ENCODE measurements at regions not wholly inside any gene's neighbourhood (a gene's known extent, or its start where the extent isn't known, plus 50 kb on each side); places are given as distances from the start of the nearest gene placed in this dataset.

DNA sequence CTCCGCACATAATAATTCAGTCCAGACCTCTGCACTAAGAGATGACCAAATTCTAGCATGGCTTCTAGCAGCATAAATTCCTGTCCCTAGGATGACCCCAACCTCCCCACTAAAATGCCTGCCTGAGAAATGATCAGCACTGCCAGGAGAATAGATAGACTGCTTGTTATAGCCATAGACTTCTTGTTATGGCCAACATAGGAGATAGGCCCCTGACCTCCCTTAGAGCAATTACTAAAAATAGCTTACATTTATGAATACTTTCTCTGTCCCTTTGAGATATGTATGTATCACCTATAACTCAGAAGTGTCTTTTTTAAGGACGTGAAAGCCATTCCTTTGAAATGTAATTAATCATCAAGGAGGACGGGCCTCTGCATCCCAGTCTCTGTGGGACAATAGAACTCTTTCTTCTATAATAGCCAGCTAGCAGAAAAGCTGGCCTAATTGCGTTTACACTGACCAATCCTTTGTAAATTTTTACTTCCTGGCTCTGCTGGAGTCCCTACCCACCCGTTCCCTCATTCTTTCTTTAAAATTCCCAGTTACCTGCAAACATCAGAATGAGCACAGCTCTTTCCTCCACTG is 1002.7 kb downstream of the CDH18 start:
- in situ Hi-C loops (cut with MboI; ENCODE audit: low sequenced_read_pairs): no loop called here

DNA sequence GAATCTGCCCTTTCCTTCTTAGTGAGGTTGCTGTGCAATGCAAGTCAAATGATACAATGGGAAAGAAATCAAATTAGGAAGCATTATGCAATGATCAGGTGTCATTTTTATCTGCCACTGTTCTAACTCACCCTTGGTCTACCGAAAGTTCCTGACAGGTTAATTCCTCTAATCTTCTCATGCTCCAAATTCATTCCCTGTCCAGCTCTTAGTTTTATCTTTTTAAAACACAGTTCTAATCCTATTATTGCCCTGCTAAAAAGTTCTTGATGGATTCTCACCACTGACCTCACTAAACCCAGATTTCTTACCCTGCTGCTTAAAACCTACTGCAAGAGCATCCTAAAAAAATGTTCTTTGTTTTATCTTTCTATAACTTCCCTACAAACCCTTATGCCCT is 1000.9 kb downstream of the CDH18 start:
- in situ Hi-C loops (cut with MboI; ENCODE audit: low sequenced_read_pairs): no loop called here

- in situ Hi-C loops (cut with MboI; ENCODE audit: low sequenced_read_pairs): no loop called here
These were observed 997.1 kb downstream of the CDH18 start for GRCh38 chr5:18990852-18991251.

DNA sequence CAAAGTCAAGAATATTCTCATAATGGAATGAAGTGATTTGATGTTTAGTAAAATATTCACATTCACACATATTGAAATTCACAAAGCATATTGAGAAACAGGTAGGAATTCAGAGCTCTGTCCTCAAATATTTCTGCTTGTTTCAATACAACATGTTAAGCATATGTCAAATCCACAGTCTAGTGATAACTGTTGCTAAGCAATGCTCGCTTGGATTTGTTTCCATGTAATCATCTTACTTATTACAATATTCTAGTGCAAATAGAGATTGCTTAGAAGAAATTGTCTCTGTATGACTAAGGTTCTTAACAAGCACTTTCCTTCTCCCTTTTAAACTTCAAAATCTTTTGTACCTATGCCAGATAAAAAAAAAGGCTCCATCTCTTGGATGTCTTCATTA is 995.7 kb downstream of the CDH18 start:
- in situ Hi-C loops (cut with MboI; ENCODE audit: low sequenced_read_pairs): no loop called here

DNA sequence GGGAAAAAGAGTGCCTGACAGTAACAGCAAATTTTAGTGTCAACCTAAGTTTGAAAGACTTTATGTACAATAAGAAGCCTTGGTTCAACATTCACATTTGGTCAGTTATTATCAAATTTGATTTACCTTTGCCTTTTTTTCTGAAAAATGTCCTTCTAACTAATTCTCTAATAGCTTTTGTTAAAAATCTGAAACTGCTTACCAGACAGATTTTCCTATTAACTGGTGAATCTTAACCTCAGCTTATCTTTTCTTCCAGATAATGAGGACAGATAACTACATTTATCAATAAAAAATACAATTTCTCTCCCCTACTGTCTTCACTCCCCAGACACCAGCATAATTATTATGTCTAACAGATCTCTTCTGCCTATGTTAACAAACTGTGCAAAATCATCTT is 988.5 kb downstream of the CDH18 start:
- in situ Hi-C loops (cut with MboI; ENCODE audit: low sequenced_read_pairs): no loop called here

DNA sequence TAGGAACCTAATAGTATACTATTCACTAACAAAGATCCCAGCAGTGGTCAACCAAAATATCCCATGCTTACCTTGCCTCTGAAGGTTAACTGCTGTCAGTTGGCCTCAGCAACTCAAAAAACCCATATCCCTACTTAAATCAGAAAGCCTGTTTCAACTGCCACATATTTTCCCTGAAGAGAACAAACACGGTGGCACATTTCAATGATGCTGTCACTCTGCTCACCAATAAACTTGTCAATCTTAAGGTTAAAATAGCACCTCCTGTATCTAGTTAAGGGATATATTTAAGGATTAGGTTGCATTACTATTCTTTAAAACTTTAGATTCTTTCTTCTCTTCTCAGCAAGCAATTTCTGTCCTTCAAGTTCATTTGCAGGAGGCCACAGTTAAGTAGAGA is 986.9 kb downstream of the CDH18 start:
- in situ Hi-C loops (cut with MboI; ENCODE audit: low sequenced_read_pairs): no loop called here

DNA sequence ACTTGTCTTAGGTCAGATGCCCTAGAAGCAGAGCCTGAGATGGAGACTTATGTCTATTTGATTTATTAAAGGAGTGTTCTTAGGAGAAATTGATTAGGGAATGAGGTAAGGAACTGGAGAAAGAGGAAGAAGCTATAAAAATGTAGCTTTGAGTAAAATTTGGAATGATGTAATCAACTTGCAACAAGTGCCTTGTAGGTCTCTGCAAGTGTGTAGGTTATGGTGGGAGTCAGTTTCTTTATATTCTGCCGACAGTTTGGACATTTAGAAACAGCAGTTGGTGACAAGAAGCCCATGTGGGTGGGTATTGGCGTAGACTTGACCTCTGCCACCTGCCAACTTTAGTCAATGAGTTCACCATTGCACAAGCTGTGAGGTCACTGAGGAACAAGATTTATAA is 986.5 kb downstream of the CDH18 start:
- in situ Hi-C loops (cut with MboI; ENCODE audit: low sequenced_read_pairs): no loop called here

DNA sequence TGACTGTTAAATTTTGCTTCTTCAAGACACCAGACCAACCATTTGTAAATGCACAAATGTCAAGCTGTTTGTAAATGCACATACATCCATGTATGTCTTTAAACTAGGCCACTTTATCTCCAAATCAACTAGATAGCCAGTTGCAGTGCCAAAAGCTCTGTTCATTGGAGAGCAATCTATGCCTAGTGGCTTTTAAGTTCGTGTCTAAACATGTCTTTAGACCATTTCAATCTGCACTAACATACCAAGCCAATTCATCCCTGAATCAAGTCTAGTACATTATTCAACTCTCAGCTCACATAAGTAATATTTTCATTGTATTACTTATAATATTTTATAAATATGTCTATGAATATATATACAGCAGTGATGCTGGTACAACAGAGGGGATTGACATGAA is 985.9 kb downstream of the CDH18 start:
- in situ Hi-C loops (cut with MboI; ENCODE audit: low sequenced_read_pairs): no loop called here

DNA sequence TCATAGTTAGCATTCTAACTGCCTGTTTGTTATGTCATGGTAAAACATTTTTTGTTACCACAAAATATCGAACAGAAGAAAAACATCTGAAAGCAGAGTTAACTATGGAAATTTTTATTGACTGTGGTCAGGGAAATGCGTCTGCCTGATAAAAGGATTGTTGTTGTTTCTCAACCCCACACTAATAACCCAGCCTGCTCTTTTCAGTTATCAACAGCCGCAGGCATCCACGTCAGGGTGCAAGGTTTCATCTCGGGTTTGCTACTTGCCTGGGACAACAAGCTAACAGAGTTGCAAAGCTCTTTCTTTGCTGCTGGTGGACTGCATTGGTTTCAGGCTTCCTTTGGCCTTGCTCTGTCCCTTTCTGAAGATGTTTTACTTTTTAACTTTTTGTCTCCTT is 969.2 kb downstream of the CDH18 start:
- in situ Hi-C loops (cut with MboI; ENCODE audit: low sequenced_read_pairs): no loop called here

- in situ Hi-C loops (cut with MboI; ENCODE audit: low sequenced_read_pairs): no loop called here
These were observed 956.5 kb downstream of the CDH18 start for GRCh38 chr5:19031491-19031890.

- in situ Hi-C loops (cut with MboI; ENCODE audit: low sequenced_read_pairs): no loop called here
These were observed 952.2 kb downstream of the CDH18 start for GRCh38 chr5:19035816-19036215.

GRCh38 chr5:19042106-19042505 is 945.9 kb downstream of the CDH18 start:
- in situ Hi-C loops (cut with MboI; ENCODE audit: low sequenced_read_pairs): no loop called here

- in situ Hi-C loops (cut with MboI; ENCODE audit: low sequenced_read_pairs): no loop called here
These were observed 943.7 kb downstream of the CDH18 start for GRCh38 chr5:19044311-19044710.

DNA sequence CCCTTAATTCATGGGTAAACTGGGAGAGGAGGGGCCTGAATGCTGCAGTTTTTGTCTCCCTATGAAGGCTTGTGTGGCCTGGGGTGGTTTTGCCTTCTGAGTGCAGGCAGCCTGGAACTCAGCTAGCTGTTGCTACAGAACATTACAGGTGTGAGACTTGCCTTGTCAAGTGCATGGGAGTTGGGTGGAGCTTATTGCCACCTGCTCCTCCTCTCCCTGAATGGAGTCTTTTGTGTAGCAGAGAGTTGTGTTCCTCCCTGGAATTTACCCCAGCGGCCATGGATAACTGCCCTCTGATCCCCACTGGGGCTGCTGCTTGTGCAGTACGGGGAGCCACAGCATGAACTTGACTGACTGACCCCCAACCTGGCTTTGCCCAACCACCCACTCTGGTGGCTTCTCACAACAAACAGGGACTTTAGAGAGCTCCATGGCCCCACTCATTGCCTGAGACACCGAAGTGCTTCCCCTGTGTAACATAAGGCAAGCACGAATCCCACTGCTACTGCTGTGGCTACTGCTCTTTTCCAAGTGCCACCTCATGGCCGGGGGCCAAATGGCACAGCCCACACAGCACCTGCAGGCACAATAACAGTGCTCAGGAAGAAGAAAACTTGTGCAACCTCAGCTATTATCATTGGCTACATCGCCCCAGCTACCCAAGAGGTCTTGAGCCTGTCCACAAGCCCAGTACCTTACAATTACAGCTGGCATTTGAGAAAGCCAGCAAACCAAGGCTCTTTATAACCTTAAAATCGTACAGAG is 942.9 kb downstream of the CDH18 start:
- in situ Hi-C loops (cut with MboI; ENCODE audit: low sequenced_read_pairs): no loop called here

- in situ Hi-C loops (cut with MboI; ENCODE audit: low sequenced_read_pairs): no loop called here
These were observed 940.7 kb downstream of the CDH18 start for GRCh38 chr5:19047277-19047676.

DNA sequence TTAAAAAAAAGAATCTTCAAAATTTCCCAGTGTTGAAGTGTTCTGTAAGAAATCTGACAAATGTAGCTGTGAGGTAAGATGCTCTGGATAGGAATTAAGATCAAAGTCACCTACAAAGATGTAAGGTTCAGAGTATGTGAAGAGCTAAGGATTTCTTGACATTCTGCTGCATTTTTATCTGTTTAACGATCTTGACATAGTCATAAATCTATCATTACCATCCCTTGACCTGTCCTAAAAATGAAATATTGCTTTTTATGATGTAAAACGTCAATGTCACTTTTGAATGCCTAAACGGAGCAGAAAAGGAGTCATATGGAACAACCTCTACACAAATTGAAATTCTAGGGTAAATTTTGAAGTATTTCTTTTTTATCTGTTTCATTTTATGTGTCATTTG is 939.3 kb downstream of the CDH18 start:
- in situ Hi-C loops (cut with MboI; ENCODE audit: low sequenced_read_pairs): no loop called here

- in situ Hi-C loops (cut with MboI; ENCODE audit: low sequenced_read_pairs): no loop called here
These were observed 929.8 kb downstream of the CDH18 start for GRCh38 chr5:19058216-19058615.

- in situ Hi-C loops (cut with MboI; ENCODE audit: low sequenced_read_pairs): no loop called here
These were observed 923.9 kb downstream of the CDH18 start for GRCh38 chr5:19064094-19064493.

DNA sequence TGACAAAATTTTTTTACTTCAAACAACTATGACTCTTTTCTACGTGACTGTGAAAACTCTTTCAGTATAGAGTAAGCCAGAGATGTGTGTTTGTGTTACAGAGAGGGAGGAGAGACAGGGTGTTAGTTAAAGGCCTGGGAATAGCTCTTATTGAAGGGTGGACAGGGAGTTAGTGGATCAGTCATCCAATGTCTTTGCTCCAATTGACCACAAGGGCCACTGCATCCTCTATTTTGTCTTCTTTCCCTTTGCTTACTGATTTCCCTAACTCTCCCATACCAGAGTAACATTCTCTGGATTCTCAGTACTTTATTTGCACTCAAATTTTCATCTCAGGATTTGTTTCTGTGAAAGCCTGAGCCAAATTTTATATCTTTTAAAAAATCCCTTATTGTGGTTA is 920.3 kb downstream of the CDH18 start:
- in situ Hi-C loops (cut with MboI; ENCODE audit: low sequenced_read_pairs): no loop called here

GRCh38 chr5:19098434-19098833 is 889.6 kb downstream of the CDH18 start:
- in situ Hi-C loops (cut with MboI; ENCODE audit: low sequenced_read_pairs): no loop called here

GRCh38 chr5:19099195-19099594 is 888.8 kb downstream of the CDH18 start:
- in situ Hi-C loops (cut with MboI; ENCODE audit: low sequenced_read_pairs): no loop called here

GRCh38 chr5:19104948-19105347 is 883.1 kb downstream of the CDH18 start:
- in situ Hi-C loops (cut with MboI; ENCODE audit: low sequenced_read_pairs): no loop called here

DNA sequence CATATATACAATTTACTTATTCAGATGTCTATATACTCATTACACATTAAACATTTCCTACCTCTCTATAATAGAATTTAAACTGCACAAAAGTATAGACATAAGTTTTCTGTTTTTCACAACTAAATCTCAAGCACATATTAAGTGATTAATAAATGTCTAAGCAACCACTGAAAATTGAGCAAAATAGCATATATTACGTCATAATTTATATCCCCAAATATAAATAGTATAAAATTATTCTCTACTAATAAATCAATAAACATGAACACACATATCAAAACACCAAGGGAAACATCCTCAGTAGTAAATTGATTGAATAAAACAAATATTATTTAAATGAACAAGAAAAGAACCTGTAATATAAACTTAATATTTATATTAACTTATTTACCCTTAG is 865.1 kb downstream of the CDH18 start:
- in situ Hi-C loops (cut with MboI; ENCODE audit: low sequenced_read_pairs): no loop called here
